OCI-LY3 (cell line): ENCODE measurements at regions not wholly inside any gene's neighbourhood (a gene's known extent, or its start where the extent isn't known, plus 50 kb on each side); places are given as distances from the start of the nearest gene placed in this dataset.

Experiments
- H2AFZ ChIP-seq: fragments of 200-600, 300-600 bp; shearing (Covaris generic); 2 replicates; pipeline ENCODE4 v1.6.0; 2014; ENCODE audit warnings: antibody characterized with exemption, low read depth, low read length
- H3K27ac ChIP-seq: fragments of 200-600, 300-600 bp; sonication (generic); 2 replicates; pipeline ENCODE4 v1.5.1; 2014; ENCODE audit warnings: mild to moderate bottlenecking, low read length, moderate library complexity, mixed read lengths
- H3K27me3 ChIP-seq: fragments of 200-600, 300-600 bp; sonication (generic); 2 replicates; pipeline ENCODE4 v1.6.1; 2014; ENCODE audit warnings: low read depth, low read length, mixed read lengths
- H3K36me3 ChIP-seq: fragments of 200-600, 300-600 bp; sonication (generic); replicated peaks from 2 replicates; pipeline ENCODE3; 2014; ENCODE audit warnings: low read depth, low read length, mixed read lengths
- H3K4me1 ChIP-seq: fragments of 300-600, 200-600 bp; sonication (generic); 2 replicates; pipeline ENCODE4 v1.6.1; 2014; ENCODE audit warnings: low read length, mixed read lengths
- H3K4me2 ChIP-seq: fragments of 200-600, 300-600 bp; sonication (generic); 2 replicates; pipeline ENCODE4 v1.6.1; 2014; ENCODE audit warnings: low read length, mixed read lengths
- H3K4me3 ChIP-seq: fragments of 300-600, 200-600 bp; sonication (generic); 2 replicates; pipeline ENCODE4 v1.5.1; 2014; ENCODE audit warnings: antibody characterized with exemption, mild to moderate bottlenecking, low read length, moderate library complexity
- H3K79me2 ChIP-seq: fragments of 300-600, 200-600 bp; shearing (Covaris generic); 2 replicates; pipeline ENCODE4 v1.6.1; 2014; ENCODE audit warnings: mild to moderate bottlenecking, low read length, mixed read lengths
- H3K9ac ChIP-seq: fragments of 300-600, 200-600 bp; shearing (Covaris generic); 2 replicates; pipeline ENCODE4 v1.6.0; 2014; ENCODE audit warnings: mild to moderate bottlenecking, low read length, moderate library complexity
- H3K9me3 ChIP-seq: fragments of 200-600, 300-600 bp; shearing (Covaris generic); 2 replicates; pipeline ENCODE4 v1.6.1; 2014; ENCODE audit warnings: low read length, mixed read lengths; ENCODE audit not compliant: insufficient read depth
- H4K20me1 ChIP-seq: fragments of 200-600, 300-600 bp; sonication (generic); 2 replicates; pipeline ENCODE4 v1.6.1; 2016; ENCODE audit warnings: low read length, mixed read lengths; ENCODE audit not compliant: insufficient read depth
- CTCF ChIP-seq: fragments of 200-600, 300-600 bp; sonication (generic); IDR thresholded peaks from 2 replicates; pipeline ENCODE4 v1.5.1; 2014; ENCODE audit warnings: antibody characterized with exemption, low read length, low read depth
- EZH2phosphoT487 ChIP-seq: fragments of 200-600 bp; shearing (Covaris generic); IDR thresholded peaks from 2 replicates; pipeline ENCODE4 v1.6.1; 2018; ENCODE audit warnings: antibody characterized with exemption, mixed run types, low read depth

- Histone ChIP-seq H3K27me3 (no peaks in the 10 kb centered on the region), H3K79me2 (no peaks in the 10 kb centered on the region), H3K36me3 (no peaks in the 10 kb centered on the region), H3K27ac (no peak overlapping the region), H4K20me1 (no peaks in the 10 kb centered on the region), H3K9ac (no peak overlapping the region), H3K4me3 (no peak overlapping the region), H3K4me1 (no peaks in the 10 kb centered on the region), H3K9me3 (no peaks in the 10 kb centered on the region), H2AFZ (no peak overlapping the region), H3K4me2 (no peak overlapping the region)
- no peak for TF ChIP-seq CTCF
- no peak for TF ChIP-seq EZH2phosphoT487
Measured at GRCh38 chr4:62717154-62717553, 1517.0 kb downstream of the ADGRL3 start.

GRCh38 chr4:62711575-62711974 lies 1511.4 kb downstream of the ADGRL3 start:
- Histone ChIP-seq H3K9ac (no peak overlapping the region), H2AFZ (no peak overlapping the region), H3K27ac (no peak overlapping the region)

GRCh38 chr4:62709618-62710252 lies 1509.6 kb downstream of the ADGRL3 start:
- no peak overlapping the region for H3K27ac ChIP-seq
- no peaks in the 10 kb centered on the region for H3K9me3 ChIP-seq
- H3K4me3 ChIP-seq = peak overlapping the region; percentile 72
- TF ChIP-seq CTCF (peak; percentile 86), EZH2phosphoT487 (no peak)
- peaks cover 4% of the 10 kb centered on the region for H3K4me1 ChIP-seq
- 0 out of 2 replicates have a peak overlapping the region, but pooled peaks have one; percentile 40 for H2AFZ ChIP-seq
- peak overlapping the region; percentile 75 for H3K4me2 ChIP-seq
- H3K79me2 ChIP-seq = no peaks in the 10 kb centered on the region
- no peaks in the 10 kb centered on the region for H3K36me3 ChIP-seq
- peak overlapping the region; percentile 16; the same call in 1 of the 2 replicates for H3K9ac ChIP-seq
- H4K20me1 ChIP-seq = no peaks in the 10 kb centered on the region
- H3K27me3 ChIP-seq = no peaks in the 10 kb centered on the region

More at GRCh38 chr4:62711575-62711974, 1511.4 kb downstream of the ADGRL3 start:
- H3K4me1 ChIP-seq = peaks cover 4% of the 10 kb centered on the region
- H3K79me2 ChIP-seq = no peaks in the 10 kb centered on the region
- no peaks in the 10 kb centered on the region for H3K36me3 ChIP-seq
- H3K4me2 ChIP-seq = no peak overlapping the region
- no peaks in the 10 kb centered on the region for H3K9me3 ChIP-seq
- H3K27me3 ChIP-seq = no peaks in the 10 kb centered on the region
- TF ChIP-seq CTCF = no peak
- no peak for TF ChIP-seq EZH2phosphoT487
- H4K20me1 ChIP-seq = no peaks in the 10 kb centered on the region
- no peak overlapping the region for H3K4me3 ChIP-seq

- Histone ChIP-seq H3K27ac (no peak overlapping the region), H3K27me3 (no peaks in the 10 kb centered on the region), H3K9me3 (no peaks in the 10 kb centered on the region), H2AFZ (no peak overlapping the region), H4K20me1 (no peaks in the 10 kb centered on the region), H3K9ac (no peak overlapping the region), H3K36me3 (no peaks in the 10 kb centered on the region), H3K4me2 (no peak overlapping the region), H3K4me3 (no peak overlapping the region), H3K79me2 (no peaks in the 10 kb centered on the region), H3K4me1 (peaks cover 4% of the 10 kb centered on the region)
- no peak for TF ChIP-seq EZH2phosphoT487
Measured at GRCh38 chr4:62706423-62706822, 1506.3 kb downstream of the ADGRL3 start.
